ENCODE measurements at regions not wholly inside any gene's neighbourhood (a gene's known extent, or its start where the extent isn't known, plus 50 kb on each side); places are given as distances from the start of the nearest gene placed in this dataset.

- DNase-seq (ENCODE audit: low spot score) = no peak
Observed at GRCh38 chr4:152269448-152270191, 266.3 kb downstream of the FBXW7 start.

- DNase-seq (ENCODE audit: low spot score) = no peak
Observed at GRCh38 chr4:152267811-152268210, 268.1 kb downstream of the FBXW7 start.

GRCh38 chr4:152266831-152267480, 268.9 kb downstream of the FBXW7 start:
- no peak for DNase-seq (ENCODE audit: low spot score)

GRCh38 chr4:152265149-152265621, 270.7 kb downstream of the FBXW7 start:
- DNase-seq (ENCODE audit: low spot score) = no peak

- no peak for DNase-seq (ENCODE audit: low spot score)
Observed at GRCh38 chr4:152264106-152264505, 271.8 kb downstream of the FBXW7 start.

GRCh38 chr4:152259866-152260265, 276.0 kb downstream of the FBXW7 start:
- DNase-seq (ENCODE audit: low spot score) = no peak

GRCh38 chr4:152258804-152259708, 276.8 kb downstream of the FBXW7 start:
- DNase-seq (ENCODE audit: low spot score) = no peak

GRCh38 chr4:152258391-152258790, 277.5 kb downstream of the FBXW7 start:
- DNase-seq (ENCODE audit: low spot score) = no peak

- DNase-seq (ENCODE audit: low spot score) = no peak
Observed at GRCh38 chr4:152257601-152258066, 278.3 kb downstream of the FBXW7 start.

- no peak for DNase-seq (ENCODE audit: low spot score)
Observed at GRCh38 chr4:152256996-152257395, 278.9 kb downstream of the FBXW7 start.

GRCh38 chr4:152255437-152255836, 280.5 kb downstream of the FBXW7 start:
- DNase-seq (ENCODE audit: low spot score) = no peak

- DNase-seq (ENCODE audit: low spot score) = no peak
Observed at GRCh38 chr4:152248347-152248746, 287.5 kb downstream of the FBXW7 start.

- no peak for DNase-seq (ENCODE audit: low spot score)
Observed at GRCh38 chr4:152247271-152247975, 288.5 kb downstream of the FBXW7 start.

- DNase-seq (ENCODE audit: low spot score) = no peak
Observed at GRCh38 chr4:152246659-152247058, 289.2 kb downstream of the FBXW7 start.

GRCh38 chr4:152245680-152246079, 290.2 kb downstream of the FBXW7 start:
- DNase-seq (ENCODE audit: low spot score) = no peak

- no peak for DNase-seq (ENCODE audit: low spot score)
Observed at GRCh38 chr4:152244659-152245058, 291.2 kb downstream of the FBXW7 start.

GRCh38 chr4:152243896-152244595, 291.8 kb downstream of the FBXW7 start:
- DNase-seq (ENCODE audit: low spot score) = no peak

- DNase-seq (ENCODE audit: low spot score) = no peak
Observed at GRCh38 chr4:152243206-152243605, 292.7 kb downstream of the FBXW7 start.

- DNase-seq (ENCODE audit: low spot score) = no peak
Observed at GRCh38 chr4:152240232-152240631, 295.7 kb downstream of the FBXW7 start.

- no peak for DNase-seq (ENCODE audit: low spot score)
Observed at GRCh38 chr4:152239216-152239615, 296.7 kb downstream of the FBXW7 start.

- no peak for DNase-seq (ENCODE audit: low spot score)
Observed at GRCh38 chr4:152236519-152237056, 299.3 kb downstream of the FBXW7 start.

Measured in germinal center (tissue), 1 donor.